ENCODE measurements at regions not wholly inside any gene's neighbourhood (a gene's known extent, or its start where the extent isn't known, plus 50 kb on each side); places are given as distances from the start of the nearest gene placed in this dataset.

GRCh38 chr18:8504424-8504823 lies 104.8 kb upstream of the RAB12 start:
- no peaks in the 10 kb centered on the region for H3K4me1 ChIP-seq (ENCODE audit: insufficient read depth, low read length)
- ChIA-PET POLR2A (no interaction called here), CTCF (no interaction called here)
- Mint-ChIP-seq H3K36me3 (no peaks in the 10 kb centered on the region), H3K4me1 (no peaks in the 10 kb centered on the region), H3K27ac (no peak overlapping the region), H3K27me3 (peaks cover 9 to 14% of the 10 kb centered on the region in 2 donors), H3K4me3 (no peak overlapping the region), H3K9me3 (peaks cover 0 to 4% (median 0%) of the 10 kb centered on the region in 5 donors)
- H3K4me3 ChIP-seq (ENCODE audit: low read length): no peak overlapping the region
- no peak for DNase-seq
- H3K27ac ChIP-seq (ENCODE audit: low read depth, low read length): no peak overlapping the region
- no peaks in the 10 kb centered on the region for H3K27me3 ChIP-seq (ENCODE audit: insufficient read depth, low read length, poor library complexity, severe bottlenecking)
- no peaks in the 10 kb centered on the region for H3K9me3 ChIP-seq (ENCODE audit: low read length)
- no peaks in the 10 kb centered on the region for H3K36me3 ChIP-seq (ENCODE audit: insufficient read depth, low read length)

GRCh38 chr18:8504880-8505435 lies 104.3 kb upstream of the RAB12 start:
- H3K36me3 Mint-ChIP-seq: no peaks in the 10 kb centered on the region
- H3K27ac ChIP-seq (ENCODE audit: low read depth, low read length): no peak overlapping the region
- H3K36me3 ChIP-seq (ENCODE audit: insufficient read depth, low read length): no peaks in the 10 kb centered on the region
- H3K4me1 Mint-ChIP-seq: no peaks in the 10 kb centered on the region
- no peak overlapping the region for H3K27ac Mint-ChIP-seq
- no peak for DNase-seq
- no peaks in the 10 kb centered on the region for H3K4me1 ChIP-seq (ENCODE audit: insufficient read depth, low read length)
- H3K4me3 ChIP-seq (ENCODE audit: low read length): no peak overlapping the region
- CTCF ChIA-PET: no interaction called here
- H3K9me3 Mint-ChIP-seq: peaks cover 0 to 4% (median 0%) of the 10 kb centered on the region in 5 donors
- POLR2A ChIA-PET: no interaction called here
- H3K27me3 ChIP-seq (ENCODE audit: insufficient read depth, low read length, poor library complexity, severe bottlenecking): no peaks in the 10 kb centered on the region
- H3K9me3 ChIP-seq (ENCODE audit: low read length): no peaks in the 10 kb centered on the region
- H3K4me3 Mint-ChIP-seq: no peak overlapping the region
- peaks cover 9 to 14% of the 10 kb centered on the region in 2 donors for H3K27me3 Mint-ChIP-seq

GRCh38 chr18:8506251-8507049 lies 102.8 kb upstream of the RAB12 start:
- Histone ChIP-seq H3K36me3 (ENCODE audit: insufficient read depth, low read length) (no peaks in the 10 kb centered on the region), H3K9me3 (ENCODE audit: low read length) (no peaks in the 10 kb centered on the region), H3K4me3 (ENCODE audit: low read length) (no peak overlapping the region), H3K4me1 (ENCODE audit: insufficient read depth, low read length) (no peaks in the 10 kb centered on the region), H3K27me3 (ENCODE audit: insufficient read depth, low read length, poor library complexity, severe bottlenecking) (no peaks in the 10 kb centered on the region), H3K27ac (ENCODE audit: low read depth, low read length) (no peak overlapping the region)
- DNase-seq: no peak
- peaks cover 0 to 4% (median 0%) of the 10 kb centered on the region in 5 donors for H3K9me3 Mint-ChIP-seq
- POLR2A ChIA-PET: no interaction called here
- H3K4me3 Mint-ChIP-seq: no peak overlapping the region
- peaks cover 3 to 14% of the 10 kb centered on the region in 2 donors for H3K27me3 Mint-ChIP-seq
- CTCF ChIA-PET: no interaction called here
- H3K4me1 Mint-ChIP-seq: no peaks in the 10 kb centered on the region
- H3K36me3 Mint-ChIP-seq: no peaks in the 10 kb centered on the region
- no peak overlapping the region for H3K27ac Mint-ChIP-seq

GRCh38 chr18:8507361-8507760 lies 101.9 kb upstream of the RAB12 start:
- no peak overlapping the region for H3K27ac ChIP-seq (ENCODE audit: low read depth, low read length)
- Mint-ChIP-seq H3K4me3 (no peak overlapping the region), H3K27ac (no peak overlapping the region), H3K4me1 (no peaks in the 10 kb centered on the region), H3K36me3 (no peaks in the 10 kb centered on the region), H3K9me3 (peaks cover 0 to 4% (median 0%) of the 10 kb centered on the region in 5 donors), H3K27me3 (peaks cover 3 to 10% of the 10 kb centered on the region in 2 donors)
- ChIA-PET CTCF (no interaction called here), POLR2A (no interaction called here)
- no peak for DNase-seq
- H3K4me3 ChIP-seq (ENCODE audit: low read length): no peak overlapping the region
- no peaks in the 10 kb centered on the region for H3K9me3 ChIP-seq (ENCODE audit: low read length)
- H3K4me1 ChIP-seq (ENCODE audit: insufficient read depth, low read length): no peaks in the 10 kb centered on the region
- H3K27me3 ChIP-seq (ENCODE audit: insufficient read depth, low read length, poor library complexity, severe bottlenecking): no peaks in the 10 kb centered on the region
- no peaks in the 10 kb centered on the region for H3K36me3 ChIP-seq (ENCODE audit: insufficient read depth, low read length)

- no peak overlapping the region for H3K27ac ChIP-seq (ENCODE audit: low read depth, low read length)
- peaks cover 0 to 4% (median 0%) of the 10 kb centered on the region in 5 donors for H3K9me3 Mint-ChIP-seq
- POLR2A ChIA-PET: no interaction called here
- no peaks in the 10 kb centered on the region for H3K27me3 ChIP-seq (ENCODE audit: insufficient read depth, low read length, poor library complexity, severe bottlenecking)
- peaks cover 3 to 9% of the 10 kb centered on the region in 2 donors for H3K27me3 Mint-ChIP-seq
- H3K9me3 ChIP-seq (ENCODE audit: low read length): no peaks in the 10 kb centered on the region
- H3K27ac Mint-ChIP-seq: no peak overlapping the region
- CTCF ChIA-PET: no interaction called here
- no peak overlapping the region for H3K4me3 Mint-ChIP-seq
- H3K36me3 Mint-ChIP-seq: no peaks in the 10 kb centered on the region
- no peaks in the 10 kb centered on the region for H3K36me3 ChIP-seq (ENCODE audit: insufficient read depth, low read length)
- no peaks in the 10 kb centered on the region for H3K4me1 Mint-ChIP-seq
- no peaks in the 10 kb centered on the region for H3K4me1 ChIP-seq (ENCODE audit: insufficient read depth, low read length)
- DNase-seq: no peak
- H3K4me3 ChIP-seq (ENCODE audit: low read length): no peak overlapping the region
These were observed 101.1 kb upstream of the RAB12 start for GRCh38 chr18:8507915-8508705.

- Histone ChIP-seq H3K4me3 (ENCODE audit: low read length) (no peak overlapping the region), H3K27ac (ENCODE audit: low read depth, low read length) (no peak overlapping the region), H3K4me1 (ENCODE audit: insufficient read depth, low read length) (no peaks in the 10 kb centered on the region), H3K27me3 (ENCODE audit: insufficient read depth, low read length, poor library complexity, severe bottlenecking) (no peaks in the 10 kb centered on the region), H3K9me3 (ENCODE audit: low read length) (no peaks in the 10 kb centered on the region), H3K36me3 (ENCODE audit: insufficient read depth, low read length) (no peaks in the 10 kb centered on the region)
- H3K27me3 Mint-ChIP-seq: peaks cover 0 to 5% of the 10 kb centered on the region in 2 donors
- no peaks in the 10 kb centered on the region for H3K36me3 Mint-ChIP-seq
- H3K27ac Mint-ChIP-seq: no peak overlapping the region
- no peaks in the 10 kb centered on the region for H3K4me1 Mint-ChIP-seq
- H3K9me3 Mint-ChIP-seq: peaks cover 0 to 2% (median 0%) of the 10 kb centered on the region in 5 donors
- POLR2A ChIA-PET: no interaction called here
- no peak overlapping the region for H3K4me3 Mint-ChIP-seq
- CTCF ChIA-PET: no interaction called here
- DNase-seq: no peak
These were observed 96.0 kb upstream of the RAB12 start for GRCh38 chr18:8513249-8513648.

GRCh38 chr18:8514409-8514808 lies 94.8 kb upstream of the RAB12 start:
- no peaks in the 10 kb centered on the region for H3K4me1 ChIP-seq (ENCODE audit: insufficient read depth, low read length)
- Mint-ChIP-seq H3K9me3 (peaks cover 0 to 2% (median 0%) of the 10 kb centered on the region in 5 donors), H3K4me3 (no peak overlapping the region), H3K4me1 (no peaks in the 10 kb centered on the region), H3K27ac (no peak overlapping the region), H3K36me3 (no peaks in the 10 kb centered on the region), H3K27me3 (peaks cover 0 to 5% of the 10 kb centered on the region in 2 donors)
- H3K27ac ChIP-seq (ENCODE audit: low read depth, low read length): no peak overlapping the region
- H3K4me3 ChIP-seq (ENCODE audit: low read length): no peak overlapping the region
- H3K9me3 ChIP-seq (ENCODE audit: low read length): no peaks in the 10 kb centered on the region
- H3K27me3 ChIP-seq (ENCODE audit: insufficient read depth, low read length, poor library complexity, severe bottlenecking): peaks cover 3% of the 10 kb centered on the region
- POLR2A ChIA-PET: no interaction called here
- CTCF ChIA-PET: no interaction called here
- no peak for DNase-seq
- H3K36me3 ChIP-seq (ENCODE audit: insufficient read depth, low read length): no peaks in the 10 kb centered on the region

GRCh38 chr18:8515142-8515865 lies 93.9 kb upstream of the RAB12 start:
- Mint-ChIP-seq H3K9me3 (peaks cover 0 to 5% (median 0%) of the 10 kb centered on the region in 5 donors), H3K4me3 (no peak overlapping the region), H3K27ac (no peak overlapping the region), H3K27me3 (peaks cover 0 to 5% of the 10 kb centered on the region in 2 donors), H3K4me1 (no peaks in the 10 kb centered on the region), H3K36me3 (no peaks in the 10 kb centered on the region)
- DNase-seq: no peak
- Histone ChIP-seq H3K4me3 (ENCODE audit: low read length) (no peak overlapping the region), H3K27ac (ENCODE audit: low read depth, low read length) (no peak overlapping the region), H3K9me3 (ENCODE audit: low read length) (no peaks in the 10 kb centered on the region), H3K4me1 (ENCODE audit: insufficient read depth, low read length) (no peaks in the 10 kb centered on the region), H3K27me3 (ENCODE audit: insufficient read depth, low read length, poor library complexity, severe bottlenecking) (peaks cover 3% of the 10 kb centered on the region), H3K36me3 (ENCODE audit: insufficient read depth, low read length) (no peaks in the 10 kb centered on the region)
- CTCF ChIA-PET: no interaction called here
- POLR2A ChIA-PET: no interaction called here

Measured in CD8-positive, alpha-beta memory T cell (primary cell).